ENCODE measurements at regions not wholly inside any gene's neighbourhood (a gene's known extent, or its start where the extent isn't known, plus 50 kb on each side); places are given as distances from the start of the nearest gene placed in this dataset.

- DNase-seq: no peak
Measured at GRCh38 chr5:5615569-5615968, 193.1 kb downstream of the ICE1 start.

DNA sequence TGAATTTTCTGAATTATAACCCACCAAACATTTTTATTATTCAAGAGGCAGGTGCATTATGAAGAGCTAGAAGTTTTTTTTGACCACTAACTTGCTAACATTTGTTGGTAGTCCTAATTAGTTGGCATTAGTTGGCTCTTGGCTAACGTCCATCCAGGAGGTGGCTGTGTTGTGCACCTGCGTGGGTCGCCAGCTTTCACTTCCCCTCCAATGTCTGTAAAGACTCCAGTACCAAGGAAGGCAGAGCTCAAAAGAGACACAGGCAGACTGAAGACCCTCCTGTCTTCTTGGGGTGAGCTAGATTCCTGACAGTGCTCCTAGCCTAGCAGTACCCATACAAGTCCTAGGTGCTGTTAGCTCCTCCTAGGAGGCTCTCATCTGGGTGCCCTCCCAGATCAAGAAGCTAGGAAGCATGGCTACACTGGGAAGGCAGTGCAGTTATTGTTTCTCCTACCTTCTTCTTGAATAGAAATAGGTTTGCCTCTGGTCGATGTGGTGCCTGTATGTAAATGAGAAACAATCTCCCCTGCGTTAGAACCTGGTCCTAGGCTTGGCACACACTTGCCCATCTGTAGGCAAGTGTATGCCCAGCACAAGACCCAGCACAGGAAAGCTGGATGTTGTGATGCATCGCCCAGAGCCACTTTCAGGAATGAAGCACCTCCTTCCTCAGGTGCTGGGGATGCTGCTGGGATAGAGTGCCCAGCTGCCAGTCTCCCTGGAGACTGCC is 190.9 kb downstream of the ICE1 start:
- DNase-seq: no peak

GRCh38 chr5:5612096-5612495 is 189.6 kb downstream of the ICE1 start:
- no peak for DNase-seq

- no peak for DNase-seq
Measured at GRCh38 chr5:5609935-5610334, 187.5 kb downstream of the ICE1 start.

- no peak for DNase-seq
Measured at GRCh38 chr5:5605170-5605764, 182.8 kb downstream of the ICE1 start.

DNA sequence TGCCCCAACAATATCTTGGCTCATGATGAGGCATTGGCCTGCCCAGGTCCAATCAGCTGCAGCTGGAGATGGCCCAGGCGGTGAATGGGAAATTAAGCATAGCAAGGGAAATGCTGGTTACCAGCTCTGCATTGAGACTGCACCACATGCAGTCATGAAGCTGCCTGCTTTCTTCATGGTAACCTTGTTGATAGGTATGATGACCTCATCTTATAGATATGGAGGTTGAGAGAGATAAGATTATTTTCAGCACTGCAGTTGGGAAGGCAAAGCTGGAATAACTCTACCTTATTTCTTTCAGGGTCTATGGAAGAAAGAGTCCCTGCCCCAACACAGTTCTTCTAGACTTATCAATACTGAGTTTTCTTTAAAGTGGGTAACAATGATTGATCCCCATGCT is 180.1 kb downstream of the ICE1 start:
- no peak for DNase-seq

DNA sequence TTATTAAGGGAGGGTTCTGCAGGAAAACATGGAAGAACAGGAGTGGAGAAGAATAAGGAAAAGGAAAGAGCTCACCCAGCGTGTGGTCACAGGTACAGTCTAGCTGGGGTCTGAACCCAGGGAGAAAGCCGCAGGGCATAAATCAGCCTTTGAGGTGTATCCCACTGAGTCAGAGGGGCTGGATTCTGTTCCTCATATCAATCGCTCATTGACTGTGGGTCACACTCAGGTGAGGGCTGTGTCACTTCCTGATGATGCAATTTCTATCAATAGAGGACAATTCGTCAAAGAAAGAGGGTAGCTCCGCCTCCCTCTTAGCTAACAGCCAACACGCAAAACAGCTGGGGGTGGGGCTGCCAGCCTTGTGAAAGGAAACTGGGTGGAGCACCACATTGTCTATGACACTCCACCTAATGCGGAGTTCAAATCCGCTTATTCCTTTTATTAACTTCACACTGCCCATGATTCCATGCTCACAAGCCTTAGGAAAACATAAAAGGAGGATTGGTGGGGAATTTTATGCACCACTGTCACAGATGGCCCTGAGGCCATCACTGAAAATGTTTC is 176.2 kb downstream of the ICE1 start:
- DNase-seq: no peak

- DNase-seq: no peak
Measured at GRCh38 chr5:5593391-5593790, 170.9 kb downstream of the ICE1 start.

- DNase-seq: no peak
Measured at GRCh38 chr5:5592541-5592940, 170.1 kb downstream of the ICE1 start.

DNA sequence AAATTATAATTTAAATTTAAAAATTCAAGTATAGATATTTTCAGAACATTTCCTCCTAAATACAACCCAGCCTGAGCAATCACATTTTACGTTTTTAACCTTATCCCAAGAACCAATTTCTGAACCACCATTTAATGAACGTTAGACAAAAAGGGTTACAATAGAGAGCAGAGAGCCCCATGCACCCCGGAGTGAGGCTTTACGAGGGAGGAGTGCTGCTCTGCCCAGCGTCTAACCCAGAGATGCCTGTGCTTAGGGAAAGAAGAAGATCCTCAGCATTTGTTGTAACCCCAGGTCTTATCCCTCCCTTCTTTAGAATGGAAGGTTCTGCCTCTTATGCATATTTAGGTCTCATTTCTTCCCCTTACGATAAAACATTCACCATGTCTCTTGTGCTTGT is 169.1 kb downstream of the ICE1 start:
- no peak for DNase-seq

DNA sequence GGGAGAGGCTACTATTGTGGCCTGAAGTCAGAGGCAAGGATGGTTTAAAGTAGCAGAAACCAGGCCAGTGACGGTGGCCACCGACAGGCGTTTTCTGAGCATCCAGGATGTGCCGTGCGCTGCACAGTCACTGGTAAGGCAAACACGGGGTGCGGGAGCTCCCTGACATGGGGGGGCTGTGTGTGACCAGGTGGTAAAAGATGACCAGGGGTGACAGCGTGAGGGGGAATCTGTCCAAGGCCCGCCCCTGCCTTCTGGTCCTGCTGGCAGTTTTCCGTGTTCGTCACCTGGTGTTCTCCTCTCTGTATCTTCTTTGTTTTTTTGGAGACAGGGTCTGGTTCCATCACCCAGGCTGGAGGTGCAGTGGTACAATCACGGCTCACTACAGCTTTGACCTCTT is 167.4 kb downstream of the ICE1 start:
- no peak for DNase-seq

GRCh38 chr5:5588887-5589826 is 166.7 kb downstream of the ICE1 start:
- no peak for DNase-seq

DNA sequence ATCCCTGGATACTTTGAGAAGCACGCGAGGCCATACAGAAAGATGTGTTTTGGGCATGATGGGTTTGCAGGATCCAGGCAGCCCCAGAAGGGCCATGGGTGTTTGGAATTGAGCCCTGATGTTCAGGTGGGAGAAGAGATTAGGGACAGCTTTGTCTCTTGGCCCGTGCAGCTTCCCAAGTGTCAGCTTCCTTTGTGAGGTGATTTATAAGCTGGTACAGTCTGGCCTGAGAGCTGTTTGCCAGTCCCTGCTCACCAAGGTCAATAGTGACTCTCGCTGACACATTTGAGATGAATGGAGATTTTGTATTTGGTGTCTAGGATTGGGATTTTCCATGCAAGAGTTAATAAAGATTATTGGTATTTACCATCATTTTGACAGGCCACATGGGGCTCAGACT is 165.9 kb downstream of the ICE1 start:
- DNase-seq: no peak

DNA sequence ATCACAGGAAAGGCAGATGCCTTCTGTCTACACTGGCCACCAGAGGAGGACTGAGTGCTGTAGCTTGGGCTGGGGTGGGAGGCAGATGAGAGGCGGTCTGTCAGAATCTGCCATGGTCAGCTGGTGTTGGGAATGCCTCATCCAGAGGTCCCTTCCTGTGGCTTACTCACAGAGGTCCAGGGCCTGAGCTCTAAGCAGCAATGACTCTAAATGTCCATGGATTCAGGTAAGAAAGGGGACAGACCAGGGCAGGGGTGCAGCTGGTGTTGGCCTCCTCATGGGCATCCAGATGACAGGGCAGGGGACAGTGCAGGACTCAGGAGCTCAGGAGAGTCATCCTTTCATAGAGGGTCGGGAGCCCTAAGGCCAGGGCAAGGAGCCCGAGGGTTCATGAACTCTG is 165.0 kb downstream of the ICE1 start:
- DNase-seq: no peak

DNA sequence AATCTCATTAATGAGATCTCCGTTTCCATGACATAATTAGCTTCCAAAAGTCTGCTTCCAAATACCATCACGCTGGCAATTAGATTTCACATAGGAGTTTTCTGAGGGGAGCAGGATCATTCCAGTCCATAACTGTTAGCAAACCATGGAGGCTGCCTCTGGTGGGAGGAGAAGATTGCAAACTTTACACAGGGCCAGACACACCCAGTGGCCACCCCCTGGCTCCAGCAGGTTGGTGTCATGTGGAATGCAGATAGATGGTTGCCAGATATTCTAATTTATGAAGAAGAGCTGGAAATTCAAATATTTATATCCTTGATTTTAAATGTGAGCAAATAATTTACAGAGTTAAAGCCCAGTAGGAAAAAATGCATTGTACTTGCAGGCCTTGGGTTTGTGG is 164.2 kb downstream of the ICE1 start:
- no peak for DNase-seq

- DNase-seq: no peak
Measured at GRCh38 chr5:5585751-5586341, 163.4 kb downstream of the ICE1 start.

DNA sequence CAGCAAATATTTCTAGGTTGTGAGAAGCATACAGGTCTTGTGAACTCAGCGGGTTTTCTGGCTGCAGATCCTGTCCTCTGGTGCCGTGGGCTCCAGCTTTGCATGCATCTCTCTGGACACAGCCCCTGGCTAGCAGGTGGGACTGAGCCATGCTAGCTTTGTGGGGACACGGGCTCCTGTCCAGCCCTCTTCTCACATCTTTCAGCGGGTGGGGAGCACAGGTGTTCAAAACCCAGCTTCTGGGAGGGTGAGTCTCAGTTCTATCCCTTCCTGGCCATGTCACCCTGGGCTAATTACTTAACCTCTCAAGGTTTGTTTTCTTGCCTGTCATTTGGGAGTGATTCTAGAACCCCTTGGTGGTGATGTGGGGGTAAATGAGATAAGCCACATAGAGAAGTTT is 162.3 kb downstream of the ICE1 start:
- DNase-seq: no peak

GRCh38 chr5:5584236-5584745 is 161.8 kb downstream of the ICE1 start:
- DNase-seq: no peak

DNA sequence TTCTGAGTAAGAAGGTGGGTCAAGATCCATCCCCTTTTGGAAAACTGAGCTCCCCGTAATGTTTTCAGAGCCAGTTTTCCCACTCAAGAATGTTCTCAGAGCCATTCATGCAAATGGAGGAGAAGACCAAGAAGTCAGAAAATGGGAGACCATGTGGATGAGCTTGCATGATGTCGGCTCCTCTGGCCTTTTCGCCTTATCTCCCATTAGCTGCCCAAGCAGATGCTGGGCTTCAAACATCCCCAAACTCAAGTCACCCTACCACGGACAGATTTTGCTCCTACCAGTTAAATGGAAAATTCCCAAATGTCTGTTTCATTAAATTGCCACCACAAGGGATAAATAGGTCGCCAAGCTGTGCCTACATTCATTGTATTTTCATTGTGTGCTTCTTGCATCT is 161.4 kb downstream of the ICE1 start:
- DNase-seq: no peak

GRCh38 chr5:5583023-5583765 is 160.7 kb downstream of the ICE1 start:
- DNase-seq: no peak

DNA sequence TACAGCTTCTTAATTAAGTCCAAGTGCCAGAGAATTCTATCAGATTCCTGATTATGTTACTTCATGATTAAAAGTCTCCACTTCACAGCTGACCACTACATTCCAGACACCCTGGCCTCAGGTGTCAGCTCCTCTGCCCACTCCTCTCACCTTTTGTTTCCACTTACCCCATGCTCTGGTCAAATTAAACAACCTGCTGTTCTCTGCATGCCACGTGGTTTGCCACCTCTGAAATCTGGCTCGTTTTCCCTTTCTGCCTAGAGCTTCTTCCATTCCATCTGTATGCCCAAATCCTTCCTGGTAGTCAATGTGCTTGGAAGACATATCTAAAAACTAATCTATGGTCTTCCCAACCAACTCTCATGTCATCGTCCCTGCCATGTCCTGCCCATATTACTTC is 158.6 kb downstream of the ICE1 start:
- no peak for DNase-seq

DNA sequence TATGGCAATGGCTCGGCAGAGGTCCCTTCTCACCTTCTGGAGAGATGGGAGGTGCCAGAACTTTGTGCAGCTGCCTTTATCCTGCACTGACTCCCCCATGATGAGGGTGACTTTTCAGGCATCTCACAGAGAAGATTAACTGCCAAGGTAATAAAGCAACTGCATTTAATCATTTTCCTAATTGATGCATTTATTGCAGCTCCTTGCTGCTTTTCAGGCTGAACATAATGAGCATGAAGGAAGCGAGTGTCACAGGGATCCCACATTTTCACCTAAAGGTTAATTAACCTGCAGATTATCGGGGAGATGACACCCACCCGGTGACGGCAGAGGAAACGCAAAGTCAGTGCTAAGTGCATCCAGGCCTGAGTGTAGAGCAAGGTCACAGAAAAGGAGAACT is 154.3 kb downstream of the ICE1 start:
- no peak for DNase-seq

All from stimulated activated CD4-positive, alpha-beta T cell treated with anti-CD3 and anti-CD28 coated beads, Interleukin-2, amount 100 ng/mL, for 48 hours (primary cell).